ENCODE measurements at regions not wholly inside any gene's neighbourhood (a gene's known extent, or its start where the extent isn't known, plus 50 kb on each side); places are given as distances from the start of the nearest gene placed in this dataset.

GRCh38 chr6:3908961-3909360, 59.8 kb downstream of the FAM50B start:
- no peak for TF ChIP-seq CTCF (IDR thresholded peaks at IDR 0.05; ENCODE audit: insufficient read depth, missing control alignments)
- no peak for FAIRE-seq

GRCh38 chr6:3910106-3910663, 61.0 kb downstream of the FAM50B start:
- FAIRE-seq = no peak
- no peak for TF ChIP-seq CTCF (IDR thresholded peaks at IDR 0.05; ENCODE audit: insufficient read depth, missing control alignments)
- no peak for DNase-seq (ENCODE audit: insufficient read length, low spot score)

More at GRCh38 chr6:3908961-3909360, 59.8 kb downstream of the FAM50B start:
- DNase-seq (ENCODE audit: insufficient read length, low spot score) = no peak

GRCh38 chr6:3911130-3911529, 62.0 kb downstream of the FAM50B start:
- no peak for TF ChIP-seq CTCF (IDR thresholded peaks at IDR 0.05; ENCODE audit: insufficient read depth, missing control alignments)
- DNase-seq (ENCODE audit: insufficient read length, low spot score) (no peak), FAIRE-seq (no peak)

- FAIRE-seq = no peak
These were observed 62.6 kb downstream of the FAM50B start for GRCh38 chr6:3911614-3912336.

GRCh38 chr6:3912361-3913076, 63.3 kb downstream of the FAM50B start:
- DNase-seq (ENCODE audit: insufficient read length, low spot score) (no peak), FAIRE-seq (no peak)
- TF ChIP-seq CTCF (IDR thresholded peaks at IDR 0.05; ENCODE audit: insufficient read depth, missing control alignments) = no peak

More at GRCh38 chr6:3911614-3912336, 62.6 kb downstream of the FAM50B start:
- no peak for DNase-seq (ENCODE audit: insufficient read length, low spot score)
- TF ChIP-seq CTCF (IDR thresholded peaks at IDR 0.05; ENCODE audit: insufficient read depth, missing control alignments) = no peak

GRCh38 chr6:3913077-3913957, 64.1 kb downstream of the FAM50B start:
- DNase-seq (ENCODE audit: insufficient read length, low spot score) (no peak), FAIRE-seq (no peak)
- TF ChIP-seq CTCF (IDR thresholded peaks at IDR 0.05; ENCODE audit: insufficient read depth, missing control alignments) = no peak
